ENCODE measurements at regions not wholly inside any gene's neighbourhood (a gene's known extent, or its start where the extent isn't known, plus 50 kb on each side); places are given as distances from the start of the nearest gene placed in this dataset.

DNA sequence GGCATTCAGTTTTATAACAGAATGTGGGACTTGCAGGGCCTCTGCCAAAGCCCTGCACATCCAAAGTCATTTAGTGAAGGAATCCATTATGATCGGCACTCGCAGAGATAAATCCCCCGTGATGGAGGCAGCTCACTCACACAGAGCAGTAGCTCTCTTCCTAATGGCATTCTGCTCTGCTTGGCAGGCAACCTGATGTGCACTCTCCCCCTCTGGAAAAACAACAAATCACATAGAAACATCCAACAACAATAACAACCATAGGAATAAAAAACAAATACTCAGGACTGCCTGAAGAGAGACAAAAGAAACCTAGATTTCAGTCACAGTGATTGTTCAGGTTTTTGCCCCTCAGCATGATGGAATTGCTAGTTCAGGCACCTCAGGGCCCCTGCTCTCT, 59.7 kb downstream of the NAA11 start:
- Histone ChIP-seq H3K4me1 (ENCODE audit: insufficient read depth, low read length) (no peaks in the 10 kb centered on the region), H3K36me3 (ENCODE audit: low read depth, low read length) (no peaks in the 10 kb centered on the region), H4K20me1 (ENCODE audit: low read length) (no peaks in the 10 kb centered on the region), H3K9me3 (ENCODE audit: low read length) (no peaks in the 10 kb centered on the region), H3K27ac (ENCODE audit: low read length) (no peak overlapping the region), H3K27me3 (ENCODE audit: low read length) (no peaks in the 10 kb centered on the region; the same call in 1 of the 2 replicates), H3K9ac (ENCODE audit: low read length) (no peak overlapping the region), H3K4me2 (ENCODE audit: low read length) (no peak overlapping the region), H3F3A (ENCODE audit: low read length, unreplicated experiment) (no peaks in the 10 kb centered on the region), H3K4me3 (ENCODE audit: low read length) (no peak overlapping the region), H3K9me2 (replicated peaks; ENCODE audit: low read length) (no peaks in the 10 kb centered on the region), H2AFZ (ENCODE audit: low read length) (no peak overlapping the region), H3K79me2 (ENCODE audit: low read length) (no peaks in the 10 kb centered on the region)
- no peak for DNase-seq
- TF ChIP-seq EZH2phosphoT487 (IDR thresholded peaks at IDR 0.05; ENCODE audit: borderline replicate concordance, low read length): no peak
- TF ChIP-seq EZH2 (IDR thresholded peaks at IDR 0.05; ENCODE audit: low read length, unreplicated experiment): no peak
- no peak for TF ChIP-seq CTCF (conservative IDR thresholded peaks at IDR 0.05; ENCODE audit: low read depth, low read length)
- ChIA-PET POLR2A (ENCODE audit: unreplicated experiment) (no interaction called here), CTCF (no interaction called here)
- no peak for ATAC-seq
- intact Hi-C loops (cut with micrococcal nuclease): no loop called here
- no TSS peak for BruUV-seq (replicated peaks)

DNA sequence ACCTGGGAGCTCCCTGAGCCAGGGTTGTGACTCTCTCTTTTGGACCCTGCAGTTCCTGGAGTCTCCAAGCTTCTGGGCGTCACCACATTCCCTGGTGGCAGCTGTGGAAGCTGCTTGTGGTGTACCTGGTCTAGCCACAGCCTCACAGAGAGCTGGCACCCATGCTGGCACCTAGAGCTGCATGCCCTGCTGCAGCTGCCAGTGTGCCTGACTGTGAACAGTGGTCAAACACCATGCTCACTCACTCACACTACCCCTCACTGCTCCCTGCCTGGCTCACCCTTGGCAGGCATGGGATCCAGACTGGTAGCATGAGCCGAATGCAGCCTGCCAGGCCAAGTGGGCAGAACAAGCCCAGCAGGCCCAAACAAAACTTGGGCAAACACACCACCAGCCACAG, 66.6 kb downstream of the NAA11 start:
- Histone ChIP-seq H3K4me2 (ENCODE audit: low read length) (no peak overlapping the region), H3K9me2 (replicated peaks; ENCODE audit: low read length) (no peaks in the 10 kb centered on the region), H3K4me1 (ENCODE audit: insufficient read depth, low read length) (no peaks in the 10 kb centered on the region), H3K9me3 (ENCODE audit: low read length) (no peaks in the 10 kb centered on the region), H3F3A (ENCODE audit: low read length, unreplicated experiment) (no peaks in the 10 kb centered on the region), H3K27me3 (ENCODE audit: low read length) (no peaks in the 10 kb centered on the region; the same call in 1 of the 2 replicates), H3K9ac (ENCODE audit: low read length) (no peak overlapping the region), H3K27ac (ENCODE audit: low read length) (no peak overlapping the region), H2AFZ (ENCODE audit: low read length) (no peak overlapping the region), H3K79me2 (ENCODE audit: low read length) (no peaks in the 10 kb centered on the region), H3K36me3 (ENCODE audit: low read depth, low read length) (no peaks in the 10 kb centered on the region), H4K20me1 (ENCODE audit: low read length) (no peaks in the 10 kb centered on the region), H3K4me3 (ENCODE audit: low read length) (no peak overlapping the region)
- no peak for ATAC-seq
- ChIA-PET POLR2A (ENCODE audit: unreplicated experiment) (no interaction called here), CTCF (no interaction called here)
- intact Hi-C loops (cut with micrococcal nuclease): no loop called here
- DNase-seq: no peak
- no TSS peak for BruUV-seq (replicated peaks)
- no peak for TF ChIP-seq CTCF (conservative IDR thresholded peaks at IDR 0.05; ENCODE audit: low read depth, low read length)
- TF ChIP-seq EZH2 (IDR thresholded peaks at IDR 0.05; ENCODE audit: low read length, unreplicated experiment): no peak
- no peak for TF ChIP-seq EZH2phosphoT487 (IDR thresholded peaks at IDR 0.05; ENCODE audit: borderline replicate concordance, low read length)

GRCh38 chr4:79258614-79259176, 67.2 kb downstream of the NAA11 start:
- DNase-seq (no peak), ATAC-seq (no peak)
- TF ChIP-seq EZH2phosphoT487 (IDR thresholded peaks at IDR 0.05; ENCODE audit: borderline replicate concordance, low read length): no peak
- TF ChIP-seq EZH2 (IDR thresholded peaks at IDR 0.05; ENCODE audit: low read length, unreplicated experiment): no peak
- no peak for TF ChIP-seq CTCF (conservative IDR thresholded peaks at IDR 0.05; ENCODE audit: low read depth, low read length)
- Histone ChIP-seq H3K4me2 (ENCODE audit: low read length) (no peak overlapping the region), H3K9me2 (replicated peaks; ENCODE audit: low read length) (no peaks in the 10 kb centered on the region), H3K36me3 (ENCODE audit: low read depth, low read length) (no peaks in the 10 kb centered on the region), H3K27me3 (ENCODE audit: low read length) (no peaks in the 10 kb centered on the region; the same call in 1 of the 2 replicates), H3K9me3 (ENCODE audit: low read length) (no peaks in the 10 kb centered on the region), H3F3A (ENCODE audit: low read length, unreplicated experiment) (no peaks in the 10 kb centered on the region), H3K4me3 (ENCODE audit: low read length) (no peak overlapping the region), H4K20me1 (ENCODE audit: low read length) (no peaks in the 10 kb centered on the region), H2AFZ (ENCODE audit: low read length) (no peak overlapping the region), H3K79me2 (ENCODE audit: low read length) (no peaks in the 10 kb centered on the region), H3K27ac (ENCODE audit: low read length) (no peak overlapping the region), H3K9ac (ENCODE audit: low read length) (no peak overlapping the region), H3K4me1 (ENCODE audit: insufficient read depth, low read length) (no peaks in the 10 kb centered on the region)
- no TSS peak for BruUV-seq (replicated peaks)
- intact Hi-C loops (cut with micrococcal nuclease): no loop called here
- ChIA-PET CTCF (no interaction called here), POLR2A (ENCODE audit: unreplicated experiment) (no interaction called here)

Measured in PC-3 (cell line).